Bone marrow (tissue), 2 donors: ENCODE measurements at regions not wholly inside any gene's neighbourhood (a gene's known extent, or its start where the extent isn't known, plus 50 kb on each side); places are given as distances from the start of the nearest gene placed in this dataset.
"Not testable (repeated sequence)": the region's sequence is repeated elsewhere in the genome, so short reads cannot be mapped to it uniquely, and the experiment has no call there.

Experiments
- DNase-seq, 2 donors: peaks; one replicate each; lab custom pipeline; 2025; lab: John Stamatoyannopoulos, UW

DNA sequence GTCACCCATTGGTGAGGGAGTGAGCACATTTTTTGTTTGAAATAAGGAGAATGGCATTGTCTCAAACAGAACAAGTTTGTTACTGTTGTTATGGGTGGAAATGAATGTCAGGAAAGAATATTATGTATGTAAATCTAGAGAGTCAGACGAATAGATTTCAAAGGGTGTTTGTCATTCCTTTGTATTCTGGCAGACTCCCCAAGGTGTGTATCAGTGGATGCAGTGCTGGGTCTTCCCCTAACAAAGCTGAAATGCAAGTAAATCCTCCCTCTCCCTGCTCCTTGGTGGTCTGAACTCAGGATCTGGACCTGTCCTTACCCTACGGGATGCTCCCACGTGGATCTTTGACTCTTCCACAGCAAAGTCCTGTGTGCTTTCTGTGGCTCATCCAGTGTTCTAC is 139.5 kb upstream of the ZNF516 start:
- DNase-seq, result no peak

DNA sequence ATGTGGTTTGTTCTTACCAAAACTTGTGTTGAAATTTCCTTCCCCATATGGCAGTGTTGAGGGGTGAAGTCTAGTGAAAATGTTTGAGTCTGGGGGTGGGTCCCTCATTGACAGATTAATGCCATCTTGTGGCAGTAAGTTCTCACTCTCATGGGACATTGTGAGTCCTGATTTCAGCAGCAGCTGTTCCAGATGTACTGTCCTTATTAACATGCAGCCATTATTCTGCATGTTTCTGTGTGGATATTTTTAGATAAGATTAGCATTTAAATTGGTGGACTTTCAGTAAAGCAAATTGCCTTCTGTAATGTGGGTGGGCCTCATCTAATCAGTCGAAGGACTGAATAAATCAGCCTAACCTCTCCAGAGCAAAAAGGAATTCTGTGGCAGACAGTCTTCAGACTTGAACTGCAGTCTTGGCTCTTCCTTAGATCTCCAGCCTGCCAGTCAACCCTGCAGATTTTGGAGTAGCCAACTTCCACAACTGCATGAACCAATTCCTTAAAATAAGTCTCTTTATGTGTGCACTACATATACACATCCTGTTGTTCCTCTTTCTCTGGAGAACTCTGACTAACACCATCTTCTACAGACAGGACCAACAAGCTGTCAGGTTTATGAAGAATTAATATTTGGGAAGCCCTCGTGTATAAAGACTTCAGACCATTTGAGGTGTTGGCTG is 138.7 kb upstream of the ZNF516 start:
- no peak for DNase-seq

DNA sequence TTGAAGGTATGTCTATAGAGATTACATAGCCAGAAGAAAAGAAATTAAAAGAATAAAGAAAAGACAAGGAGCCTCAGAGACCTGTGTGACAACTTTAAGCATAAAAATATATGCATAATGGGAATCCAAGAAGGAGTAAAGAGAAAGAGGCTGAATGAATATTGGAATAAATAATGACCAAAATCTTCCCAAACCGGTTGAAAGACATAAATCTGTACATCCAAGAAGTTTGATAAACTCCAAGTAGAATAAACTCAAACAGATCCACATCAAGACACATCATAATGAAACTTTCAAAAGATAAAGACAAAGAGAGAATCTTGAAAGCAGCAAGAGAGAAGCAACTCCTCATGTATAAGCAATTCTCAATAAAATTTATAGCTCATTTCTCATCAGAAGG is 132.4 kb upstream of the ZNF516 start:
- DNase-seq, result no peak

DNA sequence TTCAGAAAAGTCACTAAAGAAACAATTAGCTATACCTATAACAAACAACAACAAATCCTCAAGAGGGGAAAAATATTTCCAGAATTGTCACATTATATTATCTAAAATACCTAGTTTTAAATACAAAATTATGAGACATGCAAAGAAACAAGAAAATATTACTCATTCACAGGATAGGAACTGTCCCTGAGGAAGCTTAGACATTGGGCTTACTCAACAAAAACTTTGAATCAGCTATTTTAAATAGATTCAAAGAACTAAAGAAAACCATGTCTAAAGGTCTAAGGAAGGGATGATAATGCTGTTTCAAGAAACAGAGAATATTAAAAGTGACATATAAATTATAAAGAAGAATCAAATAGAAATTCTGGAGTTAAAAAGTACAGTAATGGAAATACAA is 131.9 kb upstream of the ZNF516 start:
- no peak for DNase-seq

DNA sequence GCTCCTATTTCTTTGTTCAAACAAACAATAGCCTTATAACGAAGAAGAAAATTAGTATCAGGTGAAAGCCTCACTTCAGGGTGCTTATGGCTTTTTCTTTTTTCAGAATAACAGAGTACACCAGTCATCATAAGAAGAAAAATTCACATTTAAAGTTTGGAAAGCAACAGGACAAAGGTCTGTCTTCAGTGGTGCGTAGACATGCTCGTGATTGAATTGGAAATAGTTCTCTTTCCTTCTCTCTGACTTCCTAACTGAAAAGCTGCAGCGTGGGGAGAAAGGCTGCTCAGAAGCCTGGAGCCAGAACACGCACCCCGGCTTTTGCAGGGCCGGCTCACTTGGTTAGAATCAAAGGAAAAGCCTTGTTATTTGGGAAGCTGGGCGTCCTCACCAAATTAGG is 127.6 kb upstream of the ZNF516 start:
- no peak for DNase-seq

DNA sequence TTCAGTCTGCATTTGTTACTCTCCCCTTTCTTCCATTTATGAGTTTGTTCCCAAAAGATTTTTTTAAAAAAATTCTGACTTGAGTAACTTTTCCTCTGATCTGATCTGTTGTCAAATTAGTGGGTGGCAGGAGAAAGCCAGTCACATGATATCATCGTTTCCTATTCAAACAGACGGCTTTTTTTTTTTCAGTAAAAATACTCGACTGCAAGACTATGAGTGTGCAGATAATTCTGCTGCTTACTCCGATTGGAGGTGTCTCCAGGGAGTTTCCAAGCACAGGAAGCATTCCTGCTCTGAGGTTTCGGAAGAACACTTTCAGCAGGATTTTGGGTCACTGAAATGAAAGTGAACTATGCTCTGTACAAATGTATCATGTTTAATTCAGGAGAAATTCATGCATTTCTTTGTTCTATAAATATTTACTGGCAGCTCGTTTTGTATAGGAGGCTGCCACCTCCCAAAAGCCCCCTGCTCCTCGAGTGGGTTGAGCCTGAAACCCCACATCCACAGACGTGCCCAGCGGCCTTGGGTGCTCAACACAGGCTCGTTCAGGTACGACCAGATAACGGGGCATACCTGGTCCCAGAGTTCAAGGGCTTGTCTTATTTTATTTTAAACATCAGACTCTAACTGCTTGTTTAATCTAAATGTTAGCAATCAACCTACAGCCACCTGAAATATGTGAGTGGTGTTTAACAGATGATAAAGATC is 126.9 kb upstream of the ZNF516 start:
- no peak for DNase-seq

DNA sequence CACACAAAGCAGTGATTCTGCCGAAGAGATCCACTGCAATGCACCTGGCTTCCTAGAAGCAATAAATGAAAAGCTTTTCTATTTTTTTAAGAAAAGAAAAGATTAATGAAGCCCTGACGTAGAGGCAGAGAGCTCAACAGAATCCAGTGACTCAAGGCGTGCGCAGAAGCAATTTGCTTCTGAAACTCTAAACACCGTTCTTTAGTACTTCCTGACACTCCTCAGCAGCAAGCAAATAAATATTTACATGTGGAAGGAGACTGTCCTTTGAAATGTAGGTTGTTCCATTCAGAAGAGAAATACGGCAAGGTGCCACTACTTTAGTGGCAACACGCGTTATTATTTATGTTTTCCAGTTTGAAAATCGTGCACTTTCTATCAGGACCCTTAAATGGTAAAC is 126.2 kb upstream of the ZNF516 start:
- no peak for DNase-seq

DNA sequence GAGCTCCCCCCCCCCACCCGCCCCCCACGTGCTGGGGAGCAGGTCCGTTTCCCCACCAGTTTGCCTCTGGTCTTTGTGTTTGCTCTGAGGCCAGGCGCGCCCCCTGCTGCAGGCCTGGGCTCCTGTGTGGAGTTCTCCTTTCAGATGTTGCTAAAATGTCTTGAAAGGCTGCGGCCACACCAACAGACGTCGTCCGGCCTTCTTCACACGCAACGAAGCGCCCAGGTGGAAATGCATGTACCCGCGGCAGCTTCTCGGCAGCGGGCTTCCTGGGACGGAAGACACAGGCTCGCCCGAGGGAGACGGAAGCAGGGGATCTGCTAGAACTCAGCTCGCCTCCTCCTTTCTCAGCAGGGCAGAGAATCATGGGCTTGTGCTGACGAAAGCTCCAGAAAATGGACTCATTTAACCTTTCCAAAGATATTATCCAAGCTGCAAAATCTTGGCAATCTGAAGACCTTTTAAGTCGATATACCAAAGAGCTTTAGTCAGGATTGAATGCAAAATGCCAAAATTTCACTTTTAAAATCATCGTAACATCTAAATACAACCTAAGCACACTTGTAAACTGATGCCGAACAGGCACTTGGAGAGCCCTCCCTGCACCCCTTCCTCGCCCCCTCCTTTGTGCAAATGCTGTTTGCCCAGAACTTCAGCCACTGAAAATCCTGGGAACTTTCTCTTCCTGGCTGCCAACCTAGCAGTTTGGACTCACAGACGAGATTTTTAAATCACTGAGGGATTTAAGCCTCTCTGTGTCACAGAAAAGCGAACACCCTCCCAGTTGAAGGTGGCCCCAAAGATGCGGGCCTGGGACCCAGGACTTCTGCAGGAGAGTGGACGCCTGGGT is 125.5 kb upstream of the ZNF516 start:
- peak; percentile 28 to 50 for DNase-seq

DNA sequence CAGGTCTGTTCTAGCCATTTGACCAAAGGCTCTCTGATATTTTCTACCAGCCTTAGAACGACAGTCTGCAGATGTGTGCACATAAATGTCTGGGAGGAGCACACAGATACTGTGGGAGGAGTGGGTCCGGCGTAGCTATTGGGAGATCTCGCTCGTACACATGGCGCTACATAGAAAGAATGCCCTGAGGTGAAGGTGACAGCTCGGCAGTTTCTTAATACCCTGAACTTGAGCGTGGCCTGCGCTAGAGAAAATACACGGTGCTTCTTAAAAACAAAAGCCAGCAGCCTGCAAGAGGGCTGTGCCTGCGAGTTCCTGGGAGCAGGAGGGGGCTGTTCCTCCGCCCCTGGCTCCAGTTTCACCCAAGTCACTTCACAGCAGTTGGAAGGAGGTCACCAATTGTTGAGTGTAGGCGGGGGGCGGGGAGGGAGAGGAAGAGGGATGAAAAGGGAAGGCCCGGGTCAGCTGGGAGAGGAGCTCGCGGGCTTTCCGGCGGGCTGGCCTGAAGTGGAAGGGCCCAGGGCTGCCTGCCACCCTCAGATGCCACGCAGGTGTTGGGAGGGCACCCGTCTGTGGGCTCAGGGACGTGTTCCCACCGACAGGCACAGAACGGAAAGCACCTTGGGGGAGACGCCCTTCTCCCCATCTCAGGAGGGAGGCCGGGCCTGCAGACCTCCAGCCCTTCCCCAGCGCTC is 124.7 kb upstream of the ZNF516 start:
- DNase-seq, result no peak

DNA sequence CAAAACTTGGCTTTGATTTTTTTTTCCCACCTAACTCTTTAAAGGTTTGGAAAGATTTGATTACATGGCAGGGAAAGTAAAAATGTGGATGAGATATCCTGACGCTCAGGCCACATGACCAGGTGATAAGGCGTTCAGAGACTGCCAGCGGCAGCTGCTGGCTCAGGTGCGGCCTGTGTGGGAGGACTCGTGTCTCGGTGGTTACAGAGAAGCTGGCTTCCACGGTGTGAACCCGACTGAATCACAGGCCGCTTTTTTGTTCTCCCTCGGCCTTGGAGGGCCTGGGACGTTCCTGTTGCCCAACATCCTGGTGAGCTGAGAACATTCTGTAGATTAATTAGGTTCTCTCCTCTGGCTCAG is 124.2 kb upstream of the ZNF516 start:
- no peak for DNase-seq

DNA sequence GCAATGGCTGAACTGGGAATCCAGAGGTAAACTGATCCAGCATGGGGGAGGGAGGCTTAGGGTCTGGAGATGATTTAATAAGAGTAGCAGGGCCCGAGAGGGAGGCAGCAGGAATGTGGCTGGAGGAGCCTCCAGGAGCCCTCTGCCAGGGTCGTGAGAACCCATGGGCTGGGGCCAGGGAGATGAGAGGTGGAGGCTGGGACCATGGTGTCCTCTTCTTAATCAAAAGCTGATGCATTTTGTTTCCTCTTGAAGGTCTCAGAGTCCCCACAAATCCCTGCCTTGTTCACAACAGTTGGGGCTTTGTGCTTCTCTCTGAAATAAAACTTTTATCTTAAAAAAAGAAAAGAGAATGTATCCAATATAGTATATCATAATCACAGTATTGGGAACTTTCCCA is 123.7 kb upstream of the ZNF516 start:
- no peak for DNase-seq

DNA sequence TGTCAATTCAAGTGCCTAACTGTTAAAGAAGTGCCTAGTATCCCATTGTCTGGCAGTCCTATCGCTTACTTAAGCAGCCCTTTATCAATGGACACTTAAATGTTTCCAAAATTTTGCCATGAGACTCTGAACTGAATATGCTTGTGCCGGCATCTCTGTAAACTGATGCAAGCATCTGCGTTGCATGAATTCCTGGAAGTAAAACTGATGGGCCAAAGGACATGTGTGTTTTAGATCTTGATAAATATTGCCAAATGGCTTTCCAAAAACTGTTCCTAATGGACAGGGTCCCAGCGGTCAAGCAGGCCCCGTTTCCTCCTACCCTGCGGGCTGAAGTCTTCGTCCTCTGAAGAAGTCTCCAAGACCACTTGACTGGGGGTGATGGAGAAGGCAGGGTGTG is 121.3 kb upstream of the ZNF516 start:
- no peak for DNase-seq

DNA sequence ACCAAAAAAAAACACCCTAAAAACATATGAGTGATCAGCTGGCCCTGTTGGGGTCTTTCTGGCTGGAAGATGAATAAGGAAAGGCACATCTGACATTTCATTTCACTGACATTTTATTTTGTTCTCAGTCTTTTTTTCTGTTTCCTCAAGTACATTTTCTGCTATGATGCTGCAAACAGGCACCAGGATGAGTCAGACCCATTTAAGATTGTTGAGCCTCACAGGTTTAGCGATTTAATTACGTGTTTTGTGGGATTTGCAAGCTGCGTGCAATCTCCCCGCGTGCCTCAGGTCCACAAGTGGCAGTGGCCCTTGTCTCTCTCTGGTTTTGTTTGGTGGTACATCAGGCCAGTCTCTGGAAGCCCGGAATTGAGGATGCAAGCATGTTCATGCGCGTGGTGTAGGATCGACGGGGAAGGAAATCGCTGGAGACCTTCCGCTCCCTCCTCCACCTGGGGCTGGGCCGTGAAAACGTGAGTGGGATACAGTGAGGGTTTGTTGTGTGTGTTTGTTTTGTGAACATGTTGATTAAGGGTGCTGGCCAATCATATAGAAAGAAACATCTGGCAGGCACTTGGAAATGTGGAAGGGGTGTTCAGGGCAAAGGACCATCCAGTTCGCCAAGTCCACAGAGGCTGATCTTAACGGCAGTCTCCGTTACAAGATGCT is 120.2 kb upstream of the ZNF516 start:
- no peak for DNase-seq

DNA sequence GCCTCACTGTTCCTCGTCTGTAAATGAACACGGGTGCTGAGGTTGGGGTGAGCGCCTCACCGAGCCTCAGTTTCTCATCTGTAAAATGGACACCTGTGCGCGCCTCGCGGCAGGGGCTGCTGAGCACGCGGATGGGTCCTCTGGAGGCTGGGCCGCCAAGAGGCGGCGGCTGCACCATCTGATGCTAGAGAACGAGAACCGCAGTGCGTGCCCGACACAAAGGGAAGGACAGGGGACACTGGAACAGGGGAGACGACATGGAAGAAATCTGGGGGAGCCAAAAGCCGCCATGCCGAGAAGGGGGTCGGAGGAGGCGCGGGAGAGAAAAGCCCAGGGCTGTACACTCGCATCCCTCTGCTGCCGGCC is 118.7 kb upstream of the ZNF516 start:
- DNase-seq, result no peak

DNA sequence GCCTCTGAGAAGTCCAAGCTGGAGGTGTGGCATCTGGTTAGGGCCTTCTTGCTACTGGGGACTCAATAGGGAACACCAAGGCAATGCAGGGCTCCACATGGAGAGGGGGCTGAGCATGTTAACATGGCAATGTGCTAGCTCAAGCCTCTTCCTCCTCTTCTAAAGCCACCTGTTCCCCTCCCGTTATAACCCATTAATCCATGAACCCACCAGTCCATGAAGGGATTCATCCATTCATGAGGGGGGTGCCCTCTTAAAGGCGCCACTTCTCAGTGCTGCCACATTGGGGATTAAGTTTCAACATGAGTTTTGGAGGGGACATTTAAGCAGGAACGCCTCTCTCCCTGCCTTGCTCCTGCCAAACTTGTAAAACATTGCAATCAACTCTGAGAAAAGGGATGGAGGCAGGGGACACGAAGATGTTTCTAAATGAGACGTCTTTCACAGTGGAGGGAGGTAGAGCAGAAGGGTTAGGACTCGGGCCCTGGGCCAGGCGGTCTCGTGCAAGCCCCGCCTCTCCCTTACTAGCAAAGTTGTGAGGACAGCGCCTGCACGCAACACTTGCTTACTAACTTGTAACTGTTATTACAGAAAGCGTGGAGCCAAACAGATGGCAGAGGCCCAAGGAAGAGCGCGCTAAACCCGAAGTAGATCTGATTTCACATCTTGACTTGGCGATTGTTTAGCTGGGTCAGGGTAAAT is 118.2 kb upstream of the ZNF516 start:
- no peak for DNase-seq

DNA sequence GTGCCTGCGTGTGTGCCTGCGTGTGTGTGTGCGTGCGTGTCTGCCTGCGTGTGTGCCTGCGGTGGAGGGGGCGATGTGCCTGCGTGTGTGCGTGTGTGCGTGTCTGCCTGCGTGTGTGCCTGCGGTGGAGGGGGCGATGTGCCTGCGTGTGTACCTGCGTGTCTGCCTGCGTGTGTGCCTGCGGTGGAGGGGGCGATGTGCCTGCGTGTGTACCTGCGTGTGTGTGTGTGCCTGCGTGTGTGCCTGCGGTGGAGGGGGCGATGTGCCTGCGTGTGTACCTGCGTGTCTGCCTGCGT is 116.7 kb upstream of the ZNF516 start:
- not testable (repeated sequence) for DNase-seq

DNA sequence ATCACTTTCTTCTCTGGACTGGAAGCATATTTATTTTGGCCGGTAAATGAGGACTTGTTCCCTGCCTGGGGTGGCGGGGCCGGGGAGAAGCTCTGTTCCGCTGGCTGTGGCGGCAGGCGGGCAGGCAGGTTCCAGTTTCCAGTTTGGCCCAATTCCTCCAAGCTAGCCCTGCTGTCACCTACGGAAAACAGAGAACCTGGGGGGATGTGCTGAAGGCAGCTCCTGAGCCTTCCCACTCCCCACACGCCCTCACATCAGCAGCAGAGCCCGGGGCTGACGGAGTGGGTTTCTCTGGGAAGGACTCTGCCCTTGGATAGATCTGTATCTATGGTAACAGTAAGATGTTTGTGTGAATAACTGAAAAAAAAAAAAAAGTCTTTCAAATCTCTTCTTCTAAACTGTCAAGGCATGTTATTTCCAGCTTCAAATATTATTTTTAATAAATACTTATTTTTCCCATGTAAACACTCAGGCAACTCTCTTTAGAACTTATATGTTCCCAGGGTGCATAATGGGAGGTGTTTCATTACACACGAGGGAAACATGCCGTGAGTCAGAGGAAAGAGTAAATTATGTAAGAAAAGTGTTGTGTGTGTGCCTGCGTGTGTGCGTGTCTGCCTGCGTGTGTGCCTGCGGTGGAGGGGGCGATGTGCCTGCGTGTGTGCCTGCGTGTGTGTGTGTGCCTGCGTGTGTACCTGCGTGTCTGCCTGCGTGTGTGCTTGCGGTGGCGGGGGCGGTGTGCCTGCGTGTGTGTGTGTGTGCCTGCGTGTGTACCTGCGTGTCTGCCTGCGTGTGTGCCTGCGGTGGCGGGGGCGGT is 116.1 kb upstream of the ZNF516 start:
- no peak for DNase-seq

DNA sequence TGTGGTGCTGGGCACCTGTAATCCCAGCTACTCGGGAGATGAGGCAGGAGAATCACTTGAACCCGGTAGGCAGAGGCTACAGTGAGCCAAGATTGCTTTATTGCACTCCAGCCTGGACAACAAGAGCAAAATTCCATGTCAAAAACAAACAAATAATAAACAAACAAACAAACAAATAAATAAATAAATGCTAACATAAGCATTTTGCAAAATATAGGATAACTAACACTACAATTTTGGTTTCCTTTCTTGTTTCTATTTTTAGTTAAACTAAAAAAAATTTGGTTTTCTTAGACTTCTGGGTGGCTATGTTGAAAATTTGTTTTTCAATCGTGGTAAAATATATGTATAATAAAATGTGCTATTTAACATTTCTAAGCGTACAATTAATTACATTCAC is 115.0 kb upstream of the ZNF516 start:
- DNase-seq, result no peak

DNA sequence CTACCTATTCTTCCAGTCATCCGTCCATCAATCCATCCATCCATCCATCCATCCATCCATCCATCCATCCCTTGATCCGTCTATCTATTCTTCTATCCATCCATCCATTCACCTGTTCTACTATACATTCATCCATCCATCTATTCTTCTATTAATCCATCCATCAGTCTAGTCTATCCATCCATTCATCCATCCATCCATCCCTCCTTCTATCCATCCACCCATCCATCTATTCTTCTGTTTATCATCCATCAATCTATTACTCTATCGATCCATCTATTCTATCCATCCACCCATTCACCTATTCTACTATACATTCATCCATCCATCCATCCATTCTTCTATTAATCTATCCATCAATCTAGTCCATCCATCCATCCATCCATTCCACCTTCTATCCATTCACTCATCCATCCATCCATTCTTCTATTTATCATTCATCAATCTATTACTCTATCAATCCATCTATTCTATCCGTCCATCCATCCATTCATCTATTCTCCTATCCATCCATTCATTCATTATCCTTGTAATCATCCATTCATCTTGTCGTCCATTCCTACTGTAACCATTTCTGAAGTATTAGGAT is 110.4 kb upstream of the ZNF516 start:
- DNase-seq, result no peak

DNA sequence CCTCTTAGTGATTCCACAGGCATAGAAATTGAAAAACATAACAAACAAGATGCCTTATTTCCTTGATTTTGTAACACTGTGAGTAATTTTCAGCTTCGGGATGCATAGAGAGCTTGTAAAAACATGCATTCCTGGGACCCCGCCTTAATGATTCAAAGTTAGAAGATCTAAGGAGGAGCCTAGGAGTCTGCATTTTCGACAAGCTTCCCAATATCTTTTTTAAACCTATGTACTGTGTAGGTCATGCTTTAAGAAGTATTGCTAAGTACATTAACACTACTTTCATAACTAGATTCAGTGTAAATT is 109.8 kb upstream of the ZNF516 start:
- DNase-seq, result no peak
